Body of pancreas (tissue), 4 donors: ENCODE measurements at regions not wholly inside any gene's neighbourhood (a gene's known extent, or its start where the extent isn't known, plus 50 kb on each side); places are given as distances from the start of the nearest gene placed in this dataset.

ENCODE experiments used
- POLR2A ChIP-seq, 3 donors: fragments of 450-650 bp; IDR thresholded peaks; one replicate each; pipeline ENCODE4 v1.6.1; 2016; ENCODE audit warnings: antibody characterized with exemption in 3 of 3, mild to moderate bottlenecking in 2 of 3
- TF ChIP-seq, protein P1 (sequence below), 7 experiments: fragments of 450-650 bp in 4 of 7; fragments of 200-600 bp in 3 of 7; sonication (generic) in 3 of 7; IDR thresholded peaks; one replicate each; pipeline ENCODE4 v1.5.1; 2016 to 2019; ENCODE audit warnings: antibody characterized with exemption in 7 of 7

DNA sequence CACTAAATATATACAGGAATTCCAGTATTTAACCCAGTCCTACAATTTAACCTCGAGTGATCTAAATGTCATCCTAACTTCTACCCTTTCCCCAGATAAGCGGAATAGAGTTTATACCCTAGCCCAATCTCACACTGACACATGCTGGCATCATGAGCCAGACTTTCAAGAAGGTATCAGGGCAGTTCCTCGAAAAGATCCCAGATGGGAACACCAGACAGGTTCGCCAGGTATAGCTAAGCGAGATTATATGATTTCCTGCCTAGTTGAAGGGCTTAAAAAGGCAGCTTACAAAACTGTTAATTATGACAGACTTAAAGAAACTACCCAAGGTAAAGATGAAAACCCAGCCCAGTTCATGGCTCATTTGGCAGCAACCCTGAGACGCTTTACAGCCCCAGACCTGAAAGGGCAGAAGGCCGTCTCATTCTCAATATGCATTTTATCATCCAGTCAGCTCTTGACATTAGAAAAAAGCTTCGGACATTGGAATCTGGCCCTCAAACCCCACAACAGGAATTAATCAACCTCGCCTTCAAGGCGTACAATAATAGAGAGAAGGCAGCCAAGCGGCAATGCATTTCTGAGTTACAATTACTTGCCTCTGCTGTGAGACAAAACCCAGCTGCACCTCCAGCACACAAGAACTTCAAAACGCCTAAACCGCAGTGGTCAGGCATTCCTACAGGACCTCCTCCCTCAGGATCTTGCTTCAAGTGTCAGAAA, 668.2 kb upstream of the PKDCC start:
- TF ChIP-seq, protein P1, sequence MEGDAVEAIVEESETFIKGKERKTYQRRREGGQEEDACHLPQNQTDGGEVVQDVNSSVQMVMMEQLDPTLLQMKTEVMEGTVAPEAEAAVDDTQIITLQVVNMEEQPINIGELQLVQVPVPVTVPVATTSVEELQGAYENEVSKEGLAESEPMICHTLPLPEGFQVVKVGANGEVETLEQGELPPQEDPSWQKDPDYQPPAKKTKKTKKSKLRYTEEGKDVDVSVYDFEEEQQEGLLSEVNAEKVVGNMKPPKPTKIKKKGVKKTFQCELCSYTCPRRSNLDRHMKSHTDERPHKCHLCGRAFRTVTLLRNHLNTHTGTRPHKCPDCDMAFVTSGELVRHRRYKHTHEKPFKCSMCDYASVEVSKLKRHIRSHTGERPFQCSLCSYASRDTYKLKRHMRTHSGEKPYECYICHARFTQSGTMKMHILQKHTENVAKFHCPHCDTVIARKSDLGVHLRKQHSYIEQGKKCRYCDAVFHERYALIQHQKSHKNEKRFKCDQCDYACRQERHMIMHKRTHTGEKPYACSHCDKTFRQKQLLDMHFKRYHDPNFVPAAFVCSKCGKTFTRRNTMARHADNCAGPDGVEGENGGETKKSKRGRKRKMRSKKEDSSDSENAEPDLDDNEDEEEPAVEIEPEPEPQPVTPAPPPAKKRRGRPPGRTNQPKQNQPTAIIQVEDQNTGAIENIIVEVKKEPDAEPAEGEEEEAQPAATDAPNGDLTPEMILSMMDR (IDR thresholded peaks at IDR 0.05), result no peak
- no peak for TF ChIP-seq POLR2A (IDR thresholded peaks at IDR 0.05)
